RWPE1 (cell line): ENCODE measurements at regions not wholly inside any gene's neighbourhood (a gene's known extent, or its start where the extent isn't known, plus 50 kb on each side); places are given as distances from the start of the nearest gene placed in this dataset.

ENCODE experiments used
- CTCF ChIA-PET: fragments of 350-600 bp; sonication (Branson Sonifier 250); formaldehyde crosslinking; extraction: SDS; loops from one replicate; lab custom pipeline; 2021; lab: Yijun Ruan, JAX
- POLR2A ChIA-PET: fragments of 400-600 bp; formaldehyde crosslinking; extraction: SDS; loops from one replicate; lab custom pipeline; 2020; ENCODE audit warnings: antibody characterized with exemption; ENCODE audit not compliant: low non-redundant PET; lab: Yijun Ruan, JAX
- DNase-seq: peaks from one replicate; pipeline ENCODE4 v3.0.0; 2012; ENCODE audit warnings: low spot score
- H3K27ac ChIP-seq: fragments of 450-650 bp; 2 replicates; pipeline ENCODE4 v1.5.1; 2017
- CTCF ChIP-seq: fragments of 450-650 bp; conservative IDR thresholded peaks from 2 replicates; pipeline ENCODE4 v1.5.1; 2017; ENCODE audit warnings: low read depth, mild to moderate bottlenecking

DNA sequence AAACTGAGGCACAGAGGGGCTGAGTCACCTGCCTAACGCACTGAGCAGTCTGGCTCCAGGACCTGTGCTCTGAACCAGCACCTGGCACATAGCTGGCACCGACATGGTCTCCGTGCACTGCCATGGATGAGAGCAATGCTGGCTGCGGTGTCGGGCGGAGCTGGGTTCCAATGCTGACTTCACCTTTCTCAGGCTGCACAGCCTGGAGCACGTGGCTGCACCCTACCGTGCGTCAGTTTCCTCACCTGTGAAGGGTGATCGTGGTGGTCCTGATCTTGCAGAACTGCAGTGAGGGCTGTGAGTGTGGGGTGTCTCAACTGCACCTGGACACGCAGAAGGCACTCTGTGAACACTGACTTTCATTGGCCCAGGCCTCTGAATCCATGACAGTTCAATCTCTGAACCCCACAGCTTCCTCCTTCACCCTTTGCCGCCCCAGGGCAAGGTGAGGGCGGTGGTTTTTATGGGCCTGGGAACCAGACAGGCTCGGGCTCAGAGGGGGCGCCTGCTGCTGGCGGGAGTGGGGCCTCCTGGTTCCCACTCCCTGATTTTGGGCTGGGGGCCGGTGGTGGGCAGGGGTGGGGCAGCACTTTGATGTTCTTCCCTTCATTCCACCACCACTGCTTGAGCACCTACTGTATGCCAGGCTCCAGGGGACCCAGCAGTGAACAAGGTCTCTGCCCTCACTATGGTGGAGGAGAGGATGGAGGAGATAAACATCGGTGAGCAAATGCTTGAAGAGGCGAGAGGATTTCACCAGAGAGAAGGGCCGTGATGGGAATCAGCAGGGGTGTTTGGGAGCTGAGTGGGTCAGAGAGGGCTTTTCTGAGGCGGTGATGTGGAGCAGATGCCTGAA is 102.9 kb downstream of the CEBPB start:
- TF ChIP-seq CTCF: no peak
- peak overlapping the region; percentile 80 for H3K27ac ChIP-seq
- CTCF ChIA-PET: interaction anchor here (1.1 kb wide), 1 partner anchor 9 kb away, joined by 3 read pairs; no protein-coding TSS in a partner anchor
- DNase-seq: no peak
- POLR2A ChIA-PET: no interaction called here

- ChIA-PET POLR2A (interaction anchor here (0.6 kb wide), 1 partner anchor 73 kb away, joined by 3 read pairs; no protein-coding TSS in a partner anchor), CTCF (no interaction called here)
- peak overlapping the region; percentile 80 for H3K27ac ChIP-seq
- no peak for DNase-seq
- no peak for TF ChIP-seq CTCF
Observed at GRCh38 chr20:50294164-50295088, 103.8 kb downstream of the CEBPB start.

DNA sequence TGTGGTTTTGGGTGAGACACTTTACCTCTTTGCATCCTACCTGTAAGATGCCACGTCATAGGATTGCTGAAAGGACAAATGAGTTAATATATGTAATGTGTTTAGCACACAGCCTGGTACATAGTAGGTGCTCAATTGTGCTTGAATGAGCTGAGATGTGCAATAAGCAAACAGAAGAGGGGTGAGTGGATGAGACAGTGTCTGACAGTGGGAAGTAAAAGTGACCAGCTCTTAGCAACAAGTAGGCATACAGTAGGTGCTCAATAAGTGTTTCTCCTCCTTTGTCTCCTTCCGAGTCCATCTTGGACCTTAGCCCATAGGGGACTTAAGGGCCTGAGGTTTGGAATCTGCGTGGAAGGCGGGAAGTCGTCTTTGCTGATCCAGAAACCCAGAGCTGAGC is 104.7 kb downstream of the CEBPB start:
- TF ChIP-seq CTCF: no peak
- CTCF ChIA-PET: no interaction called here
- POLR2A ChIA-PET: no interaction called here
- H3K27ac ChIP-seq: peak overlapping the region; percentile 80
- no peak for DNase-seq

DNA sequence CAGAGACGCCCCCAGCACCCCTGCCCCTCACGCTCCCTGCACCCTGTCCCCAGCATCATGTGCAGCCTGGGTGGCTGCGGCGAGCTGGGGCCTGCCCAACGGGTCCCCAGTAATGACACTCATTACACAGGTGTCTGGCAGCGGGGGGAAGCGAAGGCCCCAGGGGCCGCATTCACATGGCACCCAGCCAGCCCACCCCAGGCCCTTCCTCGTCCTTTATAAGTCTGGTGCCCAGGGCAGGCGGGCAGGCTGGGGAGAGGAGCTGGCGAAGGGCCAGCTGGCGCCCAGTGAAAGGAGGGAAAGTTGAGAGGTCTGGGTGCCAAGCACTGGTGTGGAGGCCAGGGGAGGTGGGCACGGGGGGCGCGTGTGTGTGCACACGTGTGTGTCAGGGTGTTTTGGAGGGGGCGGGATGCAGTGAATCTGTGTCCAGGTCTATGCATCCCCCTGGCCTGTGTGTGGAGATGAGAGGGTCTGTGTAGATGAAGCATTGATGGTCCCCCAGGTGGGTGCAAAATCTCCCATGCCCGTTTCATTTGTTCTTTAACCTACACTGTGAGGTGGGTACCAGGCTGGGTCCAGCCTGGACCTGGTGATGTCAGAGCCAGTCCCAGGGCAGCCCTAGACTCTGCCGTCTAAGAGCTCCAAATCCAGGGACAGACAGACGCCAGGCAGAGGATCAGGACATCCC is 105.3 kb downstream of the CEBPB start:
- no peak for TF ChIP-seq CTCF
- POLR2A ChIA-PET: no interaction called here
- no peak for DNase-seq
- CTCF ChIA-PET: no interaction called here
- peak overlapping the region; percentile 57 for H3K27ac ChIP-seq

DNA sequence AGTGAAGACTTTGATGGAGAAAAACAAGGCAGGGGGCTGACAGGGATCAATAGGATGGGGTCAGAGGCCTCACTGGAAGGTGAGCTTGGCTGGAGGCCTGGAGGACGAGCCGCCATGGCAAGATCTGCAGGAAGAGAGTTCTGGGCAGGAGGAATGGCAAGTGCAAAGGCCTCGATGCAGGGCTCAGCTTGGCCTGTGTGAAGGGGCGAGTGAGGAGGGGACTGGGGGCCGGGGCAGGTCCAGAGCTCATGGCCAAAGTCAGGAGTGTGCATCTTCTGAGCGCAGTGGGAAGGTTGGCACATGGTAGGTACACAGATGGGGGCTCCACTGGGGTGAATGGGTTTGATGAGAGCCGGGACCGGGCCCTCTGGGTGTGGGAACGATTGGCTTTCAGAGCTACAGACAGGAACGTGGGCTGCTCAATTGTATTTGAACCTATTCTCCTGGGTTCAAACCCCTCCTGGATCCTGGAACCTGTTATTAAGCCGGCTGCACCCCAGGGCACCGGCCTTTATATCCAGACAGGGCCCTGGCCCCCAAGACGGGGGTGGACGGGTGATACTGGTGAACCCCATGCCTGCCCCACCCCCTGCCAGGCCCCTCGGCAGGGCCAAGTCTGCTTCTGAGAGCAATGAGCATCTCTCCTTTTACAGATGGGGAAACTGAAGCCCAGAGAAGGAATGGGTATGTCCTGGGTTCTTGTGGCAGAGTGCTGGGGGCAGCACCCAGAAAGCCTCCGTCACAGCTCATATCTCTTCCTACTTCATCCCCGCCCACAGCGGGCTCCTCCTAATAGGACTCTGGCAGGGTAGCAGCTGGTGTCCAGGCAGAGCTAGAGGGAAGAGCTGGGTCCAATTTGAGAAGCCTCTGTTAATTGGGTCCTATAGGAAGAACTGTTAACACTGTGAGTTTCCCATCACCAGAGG is 106.1 kb downstream of the CEBPB start:
- POLR2A ChIA-PET: no interaction called here
- TF ChIP-seq CTCF: no peak
- H3K27ac ChIP-seq: peak overlapping the region; percentile 57

More for the DNA sequence above, 106.1 kb downstream of the CEBPB start:
- DNase-seq: no peak
- CTCF ChIA-PET: no interaction called here
